Breast epithelium (tissue), 4 donors: ENCODE measurements at regions not wholly inside any gene's neighbourhood (a gene's known extent, or its start where the extent isn't known, plus 50 kb on each side); places are given as distances from the start of the nearest gene placed in this dataset.

Source experiments
- DNase-seq, 2 donors: peaks; one replicate each; pipeline ENCODE4 v3.0.0-alpha.2; 2019; ENCODE audit warnings: low spot score in 2 of 2
- H3K27ac ChIP-seq, 2 donors: fragments of 200-600 bp; sonication (generic) in 1 of 2; one replicate each; pipeline ENCODE4 v1.5.1; 2016 to 2019; ENCODE audit warnings: mild to moderate bottlenecking in 1 of 2
- H3K27me3 ChIP-seq, 2 donors: fragments of 200-600 bp; sonication (generic) in 1 of 2; one replicate each; pipeline versions ENCODE4 v1.5.1 to v1.6.0; 2017 to 2019; ENCODE audit warnings: control low read depth in 1 of 2, mild to moderate bottlenecking in 1 of 2
- H3K36me3 ChIP-seq: fragments of 200-600 bp; one replicate; pipeline ENCODE4 v1.5.1; 2019
- H3K4me1 ChIP-seq, 2 donors: fragments of 200-600 bp; sonication (generic); one replicate each; pipeline ENCODE4 v1.5.1; 2016 to 2019; ENCODE audit warnings: control low read depth in 1 of 2
- H3K4me3 ChIP-seq, 3 donors: fragments of 200-600 bp; sonication (generic); 1 replicate in 2 of 3; 2 replicates in 1 of 3; pipeline ENCODE4 v1.5.1; 2016 to 2019; ENCODE audit warnings: mild to moderate bottlenecking in 3 of 3, moderate library complexity in 2 of 3
- H3K9me3 ChIP-seq, 2 donors: fragments of 200-600 bp; sonication (generic) in 1 of 2; one replicate each; pipeline ENCODE4 v1.5.1; 2016 to 2019; ENCODE audit warnings: control low read depth in 1 of 2
- CTCF ChIP-seq, 3 donors: fragments of 450-650 bp; IDR thresholded peaks; one replicate each; pipeline ENCODE4 v1.5.1; 2016 to 2017; ENCODE audit warnings: antibody characterized with exemption in 3 of 3, mild to moderate bottlenecking in 3 of 3, moderate library complexity in 3 of 3
- POLR2A ChIP-seq: fragments of 450-650 bp; IDR thresholded peaks from one replicate; pipeline ENCODE4 v1.6.1; 2016; ENCODE audit warnings: antibody characterized with exemption, mild to moderate bottlenecking, moderate library complexity
- POLR2AphosphoS5 ChIP-seq, 3 donors: sonication (generic); formaldehyde crosslinking; IDR thresholded peaks; one replicate each; pipeline ENCODE4 v1.6.1; 2017; ENCODE audit warnings: antibody characterized with exemption in 3 of 3
- intact Hi-C: fragments of 100-400 bp; cut with DNase I; formaldehyde crosslinking; loops from one replicate; pipeline ENCODE4 v1.15.1; 2023; ENCODE audit warnings: low total_unique reads

- Histone ChIP-seq H3K27ac (no peak overlapping the region), H3K4me3 (no peak overlapping the region), H3K4me1 (no peaks in the 10 kb centered on the region), H3K9me3 (no peaks in the 10 kb centered on the region), H3K27me3 (no peaks in the 10 kb centered on the region), H3K36me3 (no peaks in the 10 kb centered on the region)
- no peak for DNase-seq
- no peak for TF ChIP-seq POLR2AphosphoS5 (IDR thresholded peaks at IDR 0.05)
- no peak for TF ChIP-seq CTCF (IDR thresholded peaks at IDR 0.05)
- TF ChIP-seq POLR2A, result no peak
- intact Hi-C loops, result loop anchor here (5.0 kb wide), 1 partner anchor 125 kb away; no protein-coding TSS in a partner anchor
Observed at GRCh38 chr7:32177232-32177631, 107.0 kb upstream of the PDE1C start.

DNA sequence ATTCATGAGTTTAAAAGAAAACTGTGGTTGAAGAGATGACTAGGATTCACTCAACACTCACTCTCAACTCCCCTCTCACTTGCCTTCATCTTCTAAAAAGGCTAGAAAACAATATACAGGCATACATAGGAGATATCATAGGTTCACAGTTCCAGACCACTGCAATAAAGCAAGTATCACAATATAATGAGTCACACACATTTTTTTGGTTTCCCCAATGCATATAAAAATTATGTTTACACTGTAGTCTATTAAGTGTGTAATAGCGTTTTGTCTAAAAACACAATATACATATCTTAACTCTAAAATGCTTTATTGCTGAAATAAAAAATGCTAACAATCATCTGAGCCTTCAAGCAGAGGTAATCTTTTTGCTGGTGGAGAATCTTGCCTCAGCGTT is 104.9 kb upstream of the PDE1C start:
- Histone ChIP-seq H3K27ac (no peak overlapping the region), H3K27me3 (no peaks in the 10 kb centered on the region), H3K36me3 (no peaks in the 10 kb centered on the region), H3K4me1 (no peaks in the 10 kb centered on the region), H3K9me3 (no peaks in the 10 kb centered on the region), H3K4me3 (no peak overlapping the region)
- no peak for DNase-seq
- TF ChIP-seq POLR2A (no peak), POLR2AphosphoS5 (IDR thresholded peaks at IDR 0.05) (no peak), CTCF (IDR thresholded peaks at IDR 0.05) (no peak)
- intact Hi-C loops, result loop anchor here (5.0 kb wide), 1 partner anchor 123 kb away; no protein-coding TSS in a partner anchor

GRCh38 chr7:32171248-32171647 is 101.0 kb upstream of the PDE1C start:
- H3K9me3 ChIP-seq, result no peaks in the 10 kb centered on the region
- no peaks in the 10 kb centered on the region for H3K36me3 ChIP-seq
- no peaks in the 10 kb centered on the region for H3K4me1 ChIP-seq
- TF ChIP-seq CTCF (IDR thresholded peaks at IDR 0.05), result no peak
- TF ChIP-seq POLR2AphosphoS5 (IDR thresholded peaks at IDR 0.05), result no peak
- no peak for TF ChIP-seq POLR2A
- intact Hi-C loops, result no loop called here
- H3K4me3 ChIP-seq, result no peak overlapping the region
- H3K27me3 ChIP-seq, result no peaks in the 10 kb centered on the region
- no peak for DNase-seq
- H3K27ac ChIP-seq, result no peak overlapping the region

GRCh38 chr7:32170838-32171237 is 100.6 kb upstream of the PDE1C start:
- H3K36me3 ChIP-seq, result no peaks in the 10 kb centered on the region
- intact Hi-C loops, result no loop called here
- DNase-seq, result no peak
- no peaks in the 10 kb centered on the region for H3K27me3 ChIP-seq
- H3K27ac ChIP-seq, result no peak overlapping the region
- no peak overlapping the region for H3K4me3 ChIP-seq
- H3K9me3 ChIP-seq, result no peaks in the 10 kb centered on the region
- TF ChIP-seq CTCF (IDR thresholded peaks at IDR 0.05) (no peak), POLR2A (no peak), POLR2AphosphoS5 (IDR thresholded peaks at IDR 0.05) (no peak)
- no peaks in the 10 kb centered on the region for H3K4me1 ChIP-seq

- H3K27me3 ChIP-seq, result no peaks in the 10 kb centered on the region
- no peak overlapping the region for H3K27ac ChIP-seq
- no peaks in the 10 kb centered on the region for H3K4me1 ChIP-seq
- no peak for TF ChIP-seq POLR2AphosphoS5 (IDR thresholded peaks at IDR 0.05)
- TF ChIP-seq CTCF (IDR thresholded peaks at IDR 0.05), result no peak
- no peaks in the 10 kb centered on the region for H3K9me3 ChIP-seq
- no peak overlapping the region for H3K4me3 ChIP-seq
- no peak for DNase-seq
- intact Hi-C loops, result no loop called here
- no peaks in the 10 kb centered on the region for H3K36me3 ChIP-seq
Observed at GRCh38 chr7:32169228-32169627, 99.0 kb upstream of the PDE1C start.
